22Rv1 (cell line): ENCODE measurements at regions not wholly inside any gene's neighbourhood (a gene's known extent, or its start where the extent isn't known, plus 50 kb on each side); places are given as distances from the start of the nearest gene placed in this dataset.

Source experiments
- ZFX ChIP-seq: fragments of 450-650 bp; IDR thresholded peaks from 2 replicates; pipeline ENCODE4 v1.6.1; 2017; ENCODE audit warnings: antibody characterized with exemption, borderline replicate concordance
- TF ChIP-seq, protein P1 (sequence below): fragments of 450-650 bp; IDR thresholded peaks from 2 replicates; pipeline ENCODE4 v1.5.1; 2017; ENCODE audit warnings: mild to moderate bottlenecking

DNA sequence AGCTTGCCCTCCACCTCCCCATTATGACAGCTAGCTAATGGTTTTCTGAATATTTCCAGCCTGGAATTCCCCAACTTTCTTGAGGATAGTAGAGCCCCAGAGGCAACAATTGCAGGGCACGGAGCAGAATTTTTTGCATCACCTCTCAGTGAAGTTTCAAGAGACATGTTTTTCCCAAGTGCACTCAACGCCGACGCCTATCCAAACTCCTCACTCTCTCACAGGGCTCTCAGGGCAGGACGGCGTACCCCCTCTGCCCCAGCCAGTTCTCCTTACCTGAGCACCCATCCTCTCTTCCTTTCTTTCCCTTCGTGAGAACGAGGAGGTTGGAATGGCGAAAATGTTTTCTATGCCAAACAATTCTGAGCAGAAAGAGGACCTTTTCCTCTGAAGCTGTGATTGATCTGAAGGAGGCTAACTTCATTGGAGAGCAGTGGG lies 83.1 kb upstream of the FOXQ1 start:
- TF ChIP-seq, protein P1, sequence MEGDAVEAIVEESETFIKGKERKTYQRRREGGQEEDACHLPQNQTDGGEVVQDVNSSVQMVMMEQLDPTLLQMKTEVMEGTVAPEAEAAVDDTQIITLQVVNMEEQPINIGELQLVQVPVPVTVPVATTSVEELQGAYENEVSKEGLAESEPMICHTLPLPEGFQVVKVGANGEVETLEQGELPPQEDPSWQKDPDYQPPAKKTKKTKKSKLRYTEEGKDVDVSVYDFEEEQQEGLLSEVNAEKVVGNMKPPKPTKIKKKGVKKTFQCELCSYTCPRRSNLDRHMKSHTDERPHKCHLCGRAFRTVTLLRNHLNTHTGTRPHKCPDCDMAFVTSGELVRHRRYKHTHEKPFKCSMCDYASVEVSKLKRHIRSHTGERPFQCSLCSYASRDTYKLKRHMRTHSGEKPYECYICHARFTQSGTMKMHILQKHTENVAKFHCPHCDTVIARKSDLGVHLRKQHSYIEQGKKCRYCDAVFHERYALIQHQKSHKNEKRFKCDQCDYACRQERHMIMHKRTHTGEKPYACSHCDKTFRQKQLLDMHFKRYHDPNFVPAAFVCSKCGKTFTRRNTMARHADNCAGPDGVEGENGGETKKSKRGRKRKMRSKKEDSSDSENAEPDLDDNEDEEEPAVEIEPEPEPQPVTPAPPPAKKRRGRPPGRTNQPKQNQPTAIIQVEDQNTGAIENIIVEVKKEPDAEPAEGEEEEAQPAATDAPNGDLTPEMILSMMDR, result no peak
- no peak for TF ChIP-seq ZFX
